ENCODE measurements at regions not wholly inside any gene's neighbourhood (a gene's known extent, or its start where the extent isn't known, plus 50 kb on each side); places are given as distances from the start of the nearest gene placed in this dataset.

DNA sequence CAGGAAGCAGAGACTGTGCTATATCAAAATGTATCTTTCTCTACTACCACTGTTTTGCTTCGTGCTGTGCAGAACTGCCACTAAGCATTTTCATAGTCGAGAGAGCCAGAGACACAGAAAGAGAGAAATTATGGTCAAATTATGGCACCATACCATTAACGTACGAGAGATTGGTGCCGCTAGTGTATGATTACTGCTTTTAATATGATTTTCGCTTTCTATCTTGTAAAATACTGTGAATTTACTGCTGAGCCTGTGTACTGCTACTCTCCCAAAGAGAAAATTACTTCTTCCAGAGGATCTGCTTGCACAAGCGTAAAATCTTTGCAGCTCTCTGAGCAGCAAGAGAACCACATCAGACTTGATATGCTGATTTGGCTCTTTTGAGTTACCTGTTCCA, 71.1 kb upstream of the ZNF281 start:
- H3K27me3 ChIP-seq (ENCODE audit: control insufficient read depth, insufficient read depth, low read length) = no peaks in the 10 kb centered on the region
- TF ChIP-seq, protein P1, sequence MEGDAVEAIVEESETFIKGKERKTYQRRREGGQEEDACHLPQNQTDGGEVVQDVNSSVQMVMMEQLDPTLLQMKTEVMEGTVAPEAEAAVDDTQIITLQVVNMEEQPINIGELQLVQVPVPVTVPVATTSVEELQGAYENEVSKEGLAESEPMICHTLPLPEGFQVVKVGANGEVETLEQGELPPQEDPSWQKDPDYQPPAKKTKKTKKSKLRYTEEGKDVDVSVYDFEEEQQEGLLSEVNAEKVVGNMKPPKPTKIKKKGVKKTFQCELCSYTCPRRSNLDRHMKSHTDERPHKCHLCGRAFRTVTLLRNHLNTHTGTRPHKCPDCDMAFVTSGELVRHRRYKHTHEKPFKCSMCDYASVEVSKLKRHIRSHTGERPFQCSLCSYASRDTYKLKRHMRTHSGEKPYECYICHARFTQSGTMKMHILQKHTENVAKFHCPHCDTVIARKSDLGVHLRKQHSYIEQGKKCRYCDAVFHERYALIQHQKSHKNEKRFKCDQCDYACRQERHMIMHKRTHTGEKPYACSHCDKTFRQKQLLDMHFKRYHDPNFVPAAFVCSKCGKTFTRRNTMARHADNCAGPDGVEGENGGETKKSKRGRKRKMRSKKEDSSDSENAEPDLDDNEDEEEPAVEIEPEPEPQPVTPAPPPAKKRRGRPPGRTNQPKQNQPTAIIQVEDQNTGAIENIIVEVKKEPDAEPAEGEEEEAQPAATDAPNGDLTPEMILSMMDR (IDR thresholded peaks at IDR 0.05; ENCODE audit: low read depth, low read length) = no peak
- H3K27ac ChIP-seq (ENCODE audit: low read depth, low read length) = no peak overlapping the region
- H3K4me3 ChIP-seq (ENCODE audit: low read depth, low read length) = no peak overlapping the region
- peaks cover 5% of the 10 kb centered on the region; the same call in 1 of the 2 replicates for H3K9me3 ChIP-seq (ENCODE audit: control insufficient read depth, insufficient read depth, low read length)
- DNase-seq (ENCODE audit: low read depth, low spot score) = no peak
- ChIA-PET CTCF (no interaction called here), POLR2A (no interaction called here)

DNA sequence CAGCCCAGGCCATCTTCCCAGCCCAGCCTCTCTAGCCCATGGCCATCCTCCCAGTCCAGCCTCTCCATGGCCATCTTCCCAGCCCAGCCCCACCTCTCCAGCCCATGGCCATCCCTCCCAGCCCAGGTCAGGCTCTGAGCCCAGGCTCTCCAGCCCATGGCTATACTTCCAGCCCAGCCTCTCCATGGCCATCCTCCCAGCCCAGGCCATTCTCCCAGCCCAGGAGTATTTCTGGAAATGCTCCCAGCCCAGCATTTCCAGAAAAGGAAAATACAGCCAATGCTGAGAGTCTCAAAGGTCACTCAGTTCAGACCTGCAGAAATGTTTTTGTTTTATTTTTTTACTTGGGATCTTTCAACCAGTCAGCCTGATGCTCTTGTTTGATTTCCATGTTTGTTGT, 70.0 kb upstream of the ZNF281 start:
- ChIA-PET POLR2A (no interaction called here), CTCF (no interaction called here)
- no peaks in the 10 kb centered on the region for H3K27me3 ChIP-seq (ENCODE audit: control insufficient read depth, insufficient read depth, low read length)
- no peak overlapping the region for H3K27ac ChIP-seq (ENCODE audit: low read depth, low read length)
- no peak for DNase-seq (ENCODE audit: low read depth, low spot score)
- TF ChIP-seq, protein P1 (IDR thresholded peaks at IDR 0.05; ENCODE audit: low read depth, low read length) = no peak
- H3K4me3 ChIP-seq (ENCODE audit: low read depth, low read length) = no peak overlapping the region
- peaks cover 5% of the 10 kb centered on the region; the same call in 1 of the 2 replicates for H3K9me3 ChIP-seq (ENCODE audit: control insufficient read depth, insufficient read depth, low read length)

DNA sequence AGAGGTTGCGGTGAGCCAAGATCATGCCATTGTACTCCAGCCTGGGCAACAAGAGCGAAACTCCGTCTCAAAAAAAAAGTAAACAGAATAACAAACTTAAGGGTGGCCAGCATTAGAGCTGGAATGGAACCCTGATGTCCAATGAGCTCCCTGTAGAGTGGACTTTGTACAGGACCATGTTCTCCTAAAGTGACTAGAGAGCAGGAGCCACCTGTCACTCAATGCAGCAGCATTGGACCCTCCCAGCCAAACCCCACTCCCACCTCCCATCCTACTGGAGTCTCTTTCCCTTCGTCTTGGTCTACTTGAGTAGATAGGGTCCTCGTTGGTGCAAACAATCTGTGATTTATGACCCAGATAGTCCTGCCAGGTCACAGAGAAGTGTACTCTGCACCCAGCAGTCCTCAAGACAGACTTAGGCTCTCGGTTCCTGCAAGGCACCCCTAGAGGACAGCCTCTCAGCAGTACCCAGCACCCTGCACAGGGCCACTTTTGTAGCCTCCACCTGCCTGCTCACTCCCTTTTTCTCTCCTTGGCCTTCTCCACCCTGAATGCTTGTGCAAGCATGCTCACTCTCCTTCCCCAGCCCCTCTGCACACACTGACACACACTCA, 69.2 kb upstream of the ZNF281 start:
- TF ChIP-seq, protein P1 (IDR thresholded peaks at IDR 0.05; ENCODE audit: low read depth, low read length) = no peak
- Histone ChIP-seq H3K27ac (ENCODE audit: low read depth, low read length) (no peak overlapping the region), H3K4me3 (ENCODE audit: low read depth, low read length) (no peak overlapping the region), H3K9me3 (ENCODE audit: control insufficient read depth, insufficient read depth, low read length) (peaks cover 5% of the 10 kb centered on the region; the same call in 1 of the 2 replicates), H3K27me3 (ENCODE audit: control insufficient read depth, insufficient read depth, low read length) (no peaks in the 10 kb centered on the region)
- ChIA-PET POLR2A (no interaction called here), CTCF (interaction anchor here (1.1 kb wide), 1 partner anchor 10 kb away, joined by 3 read pairs; no protein-coding TSS in a partner anchor)
- no peak for DNase-seq (ENCODE audit: low read depth, low spot score)

DNA sequence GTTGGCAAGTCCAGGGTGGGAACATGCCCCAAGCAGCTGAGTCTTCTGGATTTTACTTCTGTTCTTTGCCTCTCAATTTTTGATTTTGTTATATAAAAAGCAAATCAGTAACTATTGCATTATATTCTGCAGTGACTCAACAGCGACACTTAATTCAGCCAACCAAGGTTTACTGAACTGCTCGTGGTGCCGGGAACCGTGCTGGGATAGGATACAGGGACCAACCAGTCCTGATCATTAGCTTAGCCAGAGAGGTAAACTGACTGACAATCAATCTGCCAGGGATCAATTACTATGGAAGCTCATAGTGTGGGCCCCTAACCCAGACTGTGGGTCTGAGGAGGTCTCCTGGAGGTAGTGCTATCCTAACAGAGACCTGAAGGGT, 68.4 kb upstream of the ZNF281 start:
- H3K9me3 ChIP-seq (ENCODE audit: control insufficient read depth, insufficient read depth, low read length) = peaks cover 5% of the 10 kb centered on the region; the same call in 1 of the 2 replicates
- DNase-seq (ENCODE audit: low read depth, low spot score) = no peak
- H3K4me3 ChIP-seq (ENCODE audit: low read depth, low read length) = no peak overlapping the region
- H3K27me3 ChIP-seq (ENCODE audit: control insufficient read depth, insufficient read depth, low read length) = no peaks in the 10 kb centered on the region
- POLR2A ChIA-PET = no interaction called here
- TF ChIP-seq, protein P1 (IDR thresholded peaks at IDR 0.05; ENCODE audit: low read depth, low read length) = no peak
- CTCF ChIA-PET = interaction anchor here (0.6 to 1.1 kb wide), 3 partner anchors 10 to 223 kb away, joined by 3 to 4 read pairs (median 3); no protein-coding TSS in a partner anchor
- no peak overlapping the region for H3K27ac ChIP-seq (ENCODE audit: low read depth, low read length)

DNA sequence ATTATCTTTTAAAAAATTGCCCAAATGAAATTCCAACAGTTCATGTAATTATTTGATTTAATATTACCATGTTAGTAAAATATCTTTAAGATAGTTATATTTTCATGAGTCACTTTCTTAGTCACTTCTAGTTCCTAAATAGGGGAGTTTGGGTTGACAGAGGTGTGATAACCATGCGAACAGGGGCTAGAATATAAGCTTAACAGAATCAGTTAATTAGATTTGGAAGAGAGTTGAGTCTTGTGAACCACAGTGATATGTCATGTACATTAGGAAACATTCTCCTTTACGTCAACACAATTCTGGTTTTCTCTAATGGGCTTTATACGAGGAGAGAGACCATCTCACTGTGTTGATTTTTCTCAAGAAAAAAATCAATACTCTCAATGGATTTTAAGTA, 64.8 kb upstream of the ZNF281 start:
- no peak overlapping the region for H3K27ac ChIP-seq (ENCODE audit: low read depth, low read length)
- H3K9me3 ChIP-seq (ENCODE audit: control insufficient read depth, insufficient read depth, low read length) = peaks cover 2% of the 10 kb centered on the region; the same call in 1 of the 2 replicates
- no peak for DNase-seq (ENCODE audit: low read depth, low spot score)
- ChIA-PET POLR2A (no interaction called here), CTCF (interaction anchor here (1.0 to 1.1 kb wide), 3 partner anchors 14 to 167 kb away, joined by 4 to 6 read pairs (median 4); no protein-coding TSS in a partner anchor)
- TF ChIP-seq, protein P1 (IDR thresholded peaks at IDR 0.05; ENCODE audit: low read depth, low read length) = no peak
- H3K4me3 ChIP-seq (ENCODE audit: low read depth, low read length) = no peak overlapping the region
- no peaks in the 10 kb centered on the region for H3K27me3 ChIP-seq (ENCODE audit: control insufficient read depth, insufficient read depth, low read length)
